Stimulated activated CD8-positive, alpha-beta memory T cell treated with anti-CD3 and anti-CD28 coated beads, Interleukin-7, amount 100 ng/mL, for 24 hours (primary cell): ENCODE measurements at regions not wholly inside any gene's neighbourhood (a gene's known extent, or its start where the extent isn't known, plus 50 kb on each side); places are given as distances from the start of the nearest gene placed in this dataset.
"Not testable (repeated sequence)": the region's sequence is repeated elsewhere in the genome, so short reads cannot be mapped to it uniquely, and the experiment has no call there.

ENCODE experiments used
- DNase-seq: peaks from one replicate; pipeline ENCODE4 v3.0.0-alpha.2; 2020; ENCODE audit warnings: low read depth

GRCh38 chr2:239802185-239802649, 222.9 kb downstream of the NDUFA10 start:
- DNase-seq: no peak

- no peak for DNase-seq
Observed at GRCh38 chr2:239801404-239802184, 223.5 kb downstream of the NDUFA10 start.

GRCh38 chr2:239800785-239801386, 224.3 kb downstream of the NDUFA10 start:
- no peak for DNase-seq

DNA sequence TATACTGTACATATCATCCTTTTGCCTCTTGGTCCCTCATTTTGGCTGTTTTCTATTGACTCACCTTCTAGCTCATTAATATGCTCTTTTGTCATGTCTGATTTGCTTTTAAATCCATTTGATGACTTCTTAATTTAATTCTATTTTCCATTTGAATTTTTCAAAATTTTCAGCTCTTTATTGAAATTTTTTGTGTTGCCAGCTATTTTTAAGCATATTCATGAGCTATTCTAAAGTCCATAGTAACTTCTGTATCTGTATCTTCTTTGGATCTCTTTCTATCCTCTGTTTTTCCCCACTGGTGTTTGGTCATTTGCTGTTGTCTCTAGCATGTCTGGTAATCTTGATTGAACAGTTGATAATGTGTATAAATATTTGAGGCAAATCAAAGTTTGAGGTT, 227.8 kb downstream of the NDUFA10 start:
- no peak for DNase-seq

- DNase-seq: not testable (repeated sequence)
Observed at GRCh38 chr2:239795761-239796160, 229.4 kb downstream of the NDUFA10 start.

GRCh38 chr2:239793836-239794235, 231.3 kb downstream of the NDUFA10 start:
- no peak for DNase-seq

GRCh38 chr2:239793086-239793485, 232.1 kb downstream of the NDUFA10 start:
- DNase-seq: no peak

DNA sequence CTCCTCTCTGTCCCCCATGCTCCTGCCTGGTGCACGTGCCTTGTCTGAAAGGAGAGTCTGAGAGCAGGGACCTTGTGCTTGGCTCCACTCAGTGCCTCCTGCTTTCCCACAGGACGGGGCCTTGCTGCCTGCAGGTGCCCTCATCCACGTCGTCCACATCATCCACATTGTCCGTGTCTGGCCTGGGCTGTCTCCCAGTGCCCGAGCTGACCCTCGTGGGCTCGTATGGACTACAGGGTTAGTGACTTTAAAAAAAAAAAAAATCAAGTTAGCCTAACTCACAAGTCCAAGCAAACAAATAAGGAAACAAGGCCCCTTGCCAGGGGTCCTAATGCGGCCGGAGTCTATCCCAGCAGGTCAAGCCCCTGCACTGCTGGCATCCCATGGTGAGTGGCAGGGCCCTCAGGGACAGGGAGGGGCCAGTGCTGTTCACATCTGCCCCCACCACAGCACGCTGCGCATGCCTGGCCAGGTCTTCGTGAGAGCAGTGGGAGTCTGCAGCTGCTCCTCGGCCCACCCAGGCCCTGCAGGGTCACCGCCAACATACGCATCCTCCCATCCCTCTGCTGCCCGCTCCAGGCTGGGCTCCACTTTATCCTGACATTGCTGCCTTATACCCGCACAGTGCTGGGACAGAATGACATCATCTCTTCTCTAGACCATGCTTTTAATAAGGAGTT, 232.6 kb downstream of the NDUFA10 start:
- no peak for DNase-seq

DNA sequence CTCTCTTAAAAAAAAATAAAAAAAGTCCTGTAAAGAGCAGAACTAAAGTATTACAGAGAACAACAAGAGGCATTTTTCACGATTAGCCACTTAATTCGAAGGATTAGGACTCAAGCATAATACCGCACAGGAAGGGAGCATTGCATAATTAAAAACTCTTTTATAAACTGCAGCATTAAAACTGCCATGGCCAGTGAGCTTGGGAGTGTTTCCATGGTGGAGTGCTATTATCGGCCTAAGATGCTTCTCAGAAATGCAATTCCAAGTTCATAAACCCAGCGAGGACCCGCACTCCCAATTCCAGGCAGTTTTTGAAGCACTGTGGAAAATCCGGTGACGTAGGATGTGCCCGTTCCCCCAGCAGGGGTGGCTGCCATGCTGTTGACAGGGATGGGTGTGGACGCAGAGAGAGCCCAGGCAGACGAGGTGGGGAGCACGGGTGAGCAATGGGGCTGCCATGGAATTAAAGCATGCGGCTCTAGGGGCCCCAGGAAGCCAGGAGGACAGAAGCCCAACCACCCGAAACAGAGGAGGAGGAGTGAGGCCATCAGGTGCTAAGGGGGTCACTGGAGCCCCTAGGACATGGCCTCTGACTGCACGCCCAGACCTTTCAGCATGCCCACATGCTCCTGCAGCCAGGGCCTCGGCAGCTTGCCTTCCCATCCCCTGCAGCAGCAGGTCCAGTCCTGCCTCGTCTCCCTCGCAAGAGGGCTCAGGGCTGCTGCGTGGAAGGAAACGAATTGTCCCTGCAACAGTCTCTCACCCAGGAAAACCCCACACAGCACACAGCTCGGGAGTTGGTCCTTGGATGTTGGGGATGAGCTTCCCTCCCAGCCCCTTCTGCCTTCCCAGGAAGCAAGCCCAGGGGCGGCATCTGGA, 233.4 kb downstream of the NDUFA10 start:
- DNase-seq: no peak

DNA sequence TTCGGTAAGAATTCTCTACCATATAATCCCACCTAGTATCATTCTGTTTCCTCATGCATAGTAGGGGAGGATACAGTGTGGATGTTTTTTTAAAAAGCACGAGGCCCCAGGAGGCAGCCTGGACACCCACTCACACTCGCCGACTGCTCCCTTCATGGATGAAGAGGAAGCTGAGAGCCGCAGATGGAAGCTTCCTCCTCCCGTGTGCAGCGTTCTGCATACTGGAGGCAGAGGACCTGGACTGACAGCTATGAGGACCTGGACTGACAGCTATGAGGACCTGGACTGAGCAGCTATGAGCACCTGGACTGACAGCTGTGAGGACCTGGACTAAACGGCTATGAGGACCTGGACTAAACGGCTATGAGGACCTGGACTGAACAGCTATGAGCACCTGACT, 234.4 kb downstream of the NDUFA10 start:
- no peak for DNase-seq

- DNase-seq: no peak
Observed at GRCh38 chr2:239790313-239790712, 234.8 kb downstream of the NDUFA10 start.

GRCh38 chr2:239789711-239790110, 235.4 kb downstream of the NDUFA10 start:
- DNase-seq: no peak

- DNase-seq: no peak
Observed at GRCh38 chr2:239788576-239789098, 236.5 kb downstream of the NDUFA10 start.

DNA sequence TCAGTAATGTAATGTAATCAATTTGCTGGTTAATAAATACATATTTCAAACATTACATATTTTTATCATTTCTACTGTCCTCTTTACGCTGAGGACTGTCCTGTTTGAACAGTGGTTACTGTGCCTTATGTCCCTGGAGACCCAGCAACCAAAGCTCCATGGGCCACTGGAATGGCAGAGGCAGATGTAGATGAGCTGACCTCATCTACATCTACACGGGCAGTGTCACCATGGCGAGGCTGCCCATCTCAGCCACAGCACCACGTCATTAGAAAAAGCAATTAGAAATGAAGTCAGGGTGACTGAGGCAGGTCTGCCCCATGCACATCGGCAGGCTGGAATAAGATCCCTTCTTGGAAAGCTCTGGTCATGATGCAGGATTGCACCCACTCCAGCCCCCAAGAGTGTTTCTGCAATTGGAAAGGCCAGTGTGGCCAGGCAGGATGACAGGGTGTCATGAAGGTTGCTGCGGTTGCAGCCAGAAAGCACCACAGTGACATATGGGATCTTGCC, 237.5 kb downstream of the NDUFA10 start:
- DNase-seq: no peak

- DNase-seq: no peak
Observed at GRCh38 chr2:239786791-239787190, 238.4 kb downstream of the NDUFA10 start.

DNA sequence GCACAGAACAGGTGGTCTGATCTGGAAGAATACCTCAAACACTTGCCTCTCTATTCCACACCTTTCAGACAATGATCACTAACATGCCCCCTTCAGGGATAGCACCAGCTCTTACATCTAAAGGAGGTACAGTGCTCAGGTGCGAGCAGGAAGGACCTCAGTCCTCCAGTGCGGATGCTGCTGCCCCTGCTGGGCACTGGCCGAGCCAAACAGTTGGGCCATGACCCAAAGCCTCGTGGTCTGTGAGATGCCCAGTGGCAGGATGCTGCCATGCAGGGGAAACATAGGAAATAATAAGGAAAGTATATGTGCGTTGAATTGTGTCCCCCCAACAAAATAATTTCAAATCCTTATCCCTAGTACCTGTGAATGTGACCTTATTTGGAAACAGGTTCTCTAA, 243.7 kb downstream of the NDUFA10 start:
- no peak for DNase-seq

- no peak for DNase-seq
Observed at GRCh38 chr2:239780236-239780994, 244.7 kb downstream of the NDUFA10 start.

DNA sequence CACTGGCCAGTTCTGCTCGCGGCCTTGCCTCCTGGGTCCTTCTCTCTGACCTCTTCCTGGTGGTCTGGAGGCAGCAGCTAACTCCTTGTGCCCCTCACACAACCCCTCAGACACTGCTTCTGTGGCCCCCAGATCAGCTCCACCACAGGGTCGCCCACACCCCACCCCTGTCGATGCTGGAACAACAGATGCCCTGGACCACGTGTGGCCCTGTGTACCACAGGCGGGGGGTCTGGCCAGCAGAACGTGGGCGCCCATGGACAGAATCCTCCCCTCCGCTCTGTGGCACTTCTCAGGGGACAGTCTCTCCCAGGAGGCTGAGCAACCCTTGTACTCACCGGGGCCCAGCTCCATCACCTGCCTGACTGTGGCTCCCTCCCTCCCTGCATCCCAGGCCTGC, 245.6 kb downstream of the NDUFA10 start:
- no peak for DNase-seq

DNA sequence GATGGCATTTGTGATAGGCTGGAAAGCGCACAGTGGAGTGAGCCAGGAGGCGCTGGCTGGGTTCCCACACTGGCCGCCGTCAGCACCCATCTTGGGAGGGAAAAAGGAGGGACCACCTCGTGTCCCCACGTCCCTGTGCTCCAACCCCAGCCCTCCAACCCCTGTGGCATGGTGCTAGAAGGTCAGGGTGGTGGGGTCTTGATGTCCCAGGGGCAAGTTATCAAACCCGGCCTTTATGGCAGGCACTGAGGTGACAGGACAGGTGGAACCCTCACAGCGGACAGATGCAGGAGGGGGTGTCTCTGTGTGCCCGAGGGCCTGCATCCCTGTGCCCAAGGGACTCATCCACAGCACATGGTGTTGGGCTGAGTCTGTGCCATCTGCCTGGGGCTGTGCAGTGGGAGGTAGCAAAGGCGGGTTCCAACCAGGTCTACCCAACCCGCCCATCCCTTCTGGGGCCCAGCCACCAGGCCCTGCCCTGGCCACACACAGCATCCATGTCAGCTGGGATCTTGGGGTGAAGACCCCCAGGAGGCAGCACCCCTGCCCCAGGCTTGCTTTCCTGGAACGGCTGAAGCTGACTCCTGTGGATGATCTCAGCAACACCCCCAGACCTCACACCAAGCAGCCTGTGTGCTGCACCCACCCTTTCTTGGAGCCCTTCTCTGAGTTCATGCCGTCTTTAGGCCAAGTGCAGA, 246.1 kb downstream of the NDUFA10 start:
- DNase-seq: no peak
